SIG-M5 treated with dmso at 0.1 percent for 504 hours (cell line): ENCODE measurements at regions not wholly inside any gene's neighbourhood (a gene's known extent, or its start where the extent isn't known, plus 50 kb on each side); places are given as distances from the start of the nearest gene placed in this dataset.

ENCODE experiments used
- DNase-seq: peaks from one replicate; lab custom pipeline; 2025; ENCODE audit not compliant: unreplicated experiment; lab: John Stamatoyannopoulos, UW

GRCh38 chr5:72036951-72037350, 70.3 kb upstream of the MAP1B start:
- no peak for DNase-seq

DNA sequence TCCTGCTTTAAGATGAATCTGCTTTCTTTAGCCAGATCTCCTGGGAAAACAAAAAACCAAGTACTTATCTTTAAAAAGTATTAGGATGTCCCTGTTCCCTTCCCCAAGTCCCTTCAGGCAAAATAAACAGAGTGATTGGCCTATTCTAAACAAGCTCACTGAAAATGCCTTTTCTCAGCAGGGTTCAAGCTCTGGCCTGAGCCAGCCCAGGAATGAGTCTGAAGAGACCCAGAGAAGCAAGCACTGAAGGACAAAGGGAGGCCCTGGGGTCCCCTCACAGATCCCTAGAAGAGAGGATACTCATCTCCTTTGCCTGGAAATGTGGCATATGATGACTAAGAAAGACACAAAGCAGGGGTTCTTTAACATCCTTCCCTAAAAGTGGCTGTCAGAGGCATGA, 66.8 kb upstream of the MAP1B start:
- no peak for DNase-seq

- DNase-seq: no peak
Observed at GRCh38 chr5:72041654-72042053, 65.6 kb upstream of the MAP1B start.

DNA sequence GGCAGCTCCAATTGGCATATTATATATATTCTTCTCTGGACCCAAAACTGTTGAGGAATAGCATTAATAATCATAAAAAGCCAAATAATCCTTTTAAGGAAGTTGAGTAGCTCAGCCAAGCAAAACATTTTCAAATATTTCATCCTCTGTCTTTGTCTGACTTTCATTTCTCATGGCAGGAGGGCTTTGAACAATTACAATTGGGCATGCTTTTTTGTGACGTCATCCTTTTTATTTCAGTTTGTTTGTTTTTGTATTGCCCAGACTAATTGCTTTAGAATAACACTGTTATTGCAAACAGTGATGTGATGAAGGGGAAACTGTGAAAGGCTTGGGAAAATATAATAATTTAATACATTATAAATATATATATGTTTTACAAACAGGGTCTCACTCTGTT, 65.2 kb upstream of the MAP1B start:
- no peak for DNase-seq

DNA sequence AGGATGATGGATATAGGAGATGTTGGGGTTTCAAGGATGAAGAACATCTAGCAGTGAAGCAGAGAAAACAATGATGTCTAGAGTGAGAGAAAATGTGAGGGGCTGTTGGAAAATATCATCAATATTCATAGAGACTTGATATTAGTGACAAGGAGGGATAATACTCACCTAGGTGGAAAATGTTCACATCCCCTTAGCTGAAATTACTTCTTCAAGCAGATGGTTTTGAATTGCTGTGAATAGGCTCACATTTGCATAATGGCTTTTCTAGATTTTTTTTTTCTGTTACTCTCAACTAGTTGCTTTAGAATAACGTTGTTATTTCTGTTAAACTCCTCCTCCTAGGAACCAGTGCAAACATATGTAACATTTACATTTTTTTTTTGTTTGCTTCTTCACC, 61.6 kb upstream of the MAP1B start:
- DNase-seq: no peak

GRCh38 chr5:72046106-72046505, 61.2 kb upstream of the MAP1B start:
- no peak for DNase-seq

GRCh38 chr5:72055636-72056035, 51.6 kb upstream of the MAP1B start:
- DNase-seq: no peak
